Neuronal stem cell (in vitro differentiated cells): ENCODE measurements at regions not wholly inside any gene's neighbourhood (a gene's known extent, or its start where the extent isn't known, plus 50 kb on each side); places are given as distances from the start of the nearest gene placed in this dataset.

ENCODE experiments used
- DNase-seq: peaks from one replicate; pipeline ENCODE4 v3.0.0-alpha.2; 2013; ENCODE audit warnings: low spot score
- H2AFZ ChIP-seq: one replicate; pipeline ENCODE4 v1.6.1; 2013; ENCODE audit warnings: mild to moderate bottlenecking, low read length, inconsistent platforms
- H2AK5ac ChIP-seq: 2 replicates; pipeline ENCODE4 v1.6.1; 2013; ENCODE audit warnings: low read depth, mild to moderate bottlenecking, inconsistent platforms, low read length, moderate library complexity, mixed read lengths
- H2BK120ac ChIP-seq: 2 replicates; pipeline ENCODE4 v1.6.1; 2013; ENCODE audit warnings: low read depth, mild to moderate bottlenecking, inconsistent platforms, low read length, moderate library complexity, mixed read lengths
- H2BK12ac ChIP-seq: one replicate; pipeline ENCODE4 v1.6.1; 2013; ENCODE audit warnings: low read length, inconsistent platforms
- H2BK15ac ChIP-seq: 2 replicates; pipeline ENCODE4 v1.6.1; 2013; ENCODE audit warnings: mild to moderate bottlenecking, low read length, inconsistent platforms, mixed read lengths
- H2BK5ac ChIP-seq: one replicate; pipeline ENCODE4 v1.6.1; 2013; ENCODE audit warnings: inconsistent platforms, mild to moderate bottlenecking, low read length, moderate library complexity
- H3K14ac ChIP-seq: one replicate; pipeline ENCODE4 v1.6.1; 2013; ENCODE audit warnings: low read length, inconsistent platforms
- H3K18ac ChIP-seq: 2 replicates; pipeline ENCODE4 v1.6.1; 2013; ENCODE audit warnings: low read length, inconsistent platforms
- H3K23ac ChIP-seq: 2 replicates; pipeline ENCODE4 v1.6.1; 2013; ENCODE audit warnings: low read depth, mild to moderate bottlenecking, mixed read lengths, low read length, inconsistent platforms; ENCODE audit not compliant: poor library complexity
- H3K27ac ChIP-seq: replicated peaks from 3 replicates; pipeline ENCODE4 v1.5.1; 2013; ENCODE audit warnings: low read length, inconsistent platforms
- H3K27me3 ChIP-seq, 3 experiments: 2 replicates each; pipeline ENCODE4 v1.6.1; 2013; ENCODE audit warnings: low read length in 3 of 3, mild to moderate bottlenecking in 2 of 3, inconsistent platforms in 1 of 3, low read depth in 1 of 3, mixed read lengths in 1 of 3, moderate library complexity in 1 of 3; ENCODE audit not compliant: control insufficient read depth in 3 of 3, insufficient read depth in 3 of 3
- H3K36me3 ChIP-seq, 2 donors: replicated peaks in 1 of 2; 2 replicates each; pipeline ENCODE4 v1.6.1; 2013; ENCODE audit warnings: low read length in 2 of 2; ENCODE audit not compliant: control insufficient read depth in 2 of 2, insufficient read depth in 2 of 2
- H3K4ac ChIP-seq: 2 replicates; pipeline ENCODE4 v1.6.1; 2013; ENCODE audit warnings: inconsistent platforms, mild to moderate bottlenecking, low read length, moderate library complexity
- H3K4me1 ChIP-seq, 2 donors: 1 replicate in 1 of 2; 2 replicates in 1 of 2; pipeline ENCODE4 v1.6.1; 2013; ENCODE audit warnings: low read length in 2 of 2, low read depth in 1 of 2; ENCODE audit not compliant: control insufficient read depth in 2 of 2, insufficient read depth in 1 of 2
- H3K4me2 ChIP-seq: one replicate; pipeline ENCODE4 v1.6.1; 2013; ENCODE audit warnings: mild to moderate bottlenecking, low read length, inconsistent platforms; ENCODE audit not compliant: insufficient read depth, poor library complexity, severe bottlenecking
- H3K4me3 ChIP-seq, 2 donors: 2 replicates each; pipeline ENCODE4 v1.5.1; 2013; ENCODE audit warnings: low read length in 2 of 2, mild to moderate bottlenecking in 2 of 2, inconsistent platforms in 1 of 2, moderate library complexity in 1 of 2
- H3K79me1 ChIP-seq: one replicate; pipeline ENCODE4 v1.6.1; 2013; ENCODE audit warnings: low read depth, mild to moderate bottlenecking, inconsistent platforms, low read length, moderate library complexity
- H3K9ac ChIP-seq: one replicate; pipeline ENCODE4 v1.6.1; 2013; ENCODE audit warnings: mild to moderate bottlenecking, low read depth, low read length, inconsistent platforms; ENCODE audit not compliant: poor library complexity
- H3K9me3 ChIP-seq, 2 donors: replicated peaks in 1 of 2; 2 replicates each; pipeline versions ENCODE3 to v1.6.1; 2013; ENCODE audit warnings: low read length in 2 of 2, mild to moderate bottlenecking in 2 of 2, inconsistent platforms in 1 of 2, low read depth in 1 of 2, mixed read lengths in 1 of 2, moderate library complexity in 1 of 2; ENCODE audit not compliant: control insufficient read depth in 2 of 2, insufficient read depth in 1 of 2
- H4K8ac ChIP-seq: one replicate; pipeline ENCODE4 v1.6.1; 2013; ENCODE audit warnings: low read depth, mild to moderate bottlenecking, inconsistent platforms, low read length, moderate library complexity
- H4K91ac ChIP-seq: one replicate; pipeline ENCODE4 v1.6.1; 2013; ENCODE audit warnings: low read length, low read depth, mild to moderate bottlenecking, inconsistent platforms; ENCODE audit not compliant: poor library complexity
- WGBS, 2 donors: extraction: QIAGEN DNeasy Blood & Tissue Kit; methylation state at CpG; one replicate each; pipeline ENCODE4 v1.1.7; 2013; ENCODE audit warnings: missing lambda C conversion rate in 2 of 2, mixed read lengths in 1 of 2; ENCODE audit not compliant: insufficient read length in 2 of 2, insufficient replicate concordance in 1 of 2; ENCODE audit errors: extremely low coverage in 2 of 2; 5-methylcytosine and 5-hydroxymethylcytosine counted together

GRCh38 chr2:145755019-145755837 is 1235.3 kb upstream of the ZEB2 start:
- H3K79me1 ChIP-seq = no peaks in the 10 kb centered on the region
- H3K27me3 ChIP-seq = no peaks in the 10 kb centered on the region
- H3K9ac ChIP-seq = no peak overlapping the region
- H2BK5ac ChIP-seq = no peak overlapping the region
- no peak overlapping the region for H3K18ac ChIP-seq
- no peak overlapping the region for H3K4me3 ChIP-seq
- no peak overlapping the region for H2BK15ac ChIP-seq
- H3K4me2 ChIP-seq = no peak overlapping the region
- no peak overlapping the region for H2AK5ac ChIP-seq
- no peak overlapping the region for H3K4ac ChIP-seq
- H2BK12ac ChIP-seq = no peak overlapping the region
- H4K8ac ChIP-seq = no peak overlapping the region
- no peak overlapping the region for H3K14ac ChIP-seq
- H3K23ac ChIP-seq = no peak overlapping the region
- DNase-seq = no peak
- H3K36me3 ChIP-seq = no peaks in the 10 kb centered on the region
- H2AFZ ChIP-seq = no peak overlapping the region
- H4K91ac ChIP-seq = no peak overlapping the region
- peaks cover 9 to 15% of the 10 kb centered on the region in 2 donors for H3K4me1 ChIP-seq
- H2BK120ac ChIP-seq = no peak overlapping the region
- H3K27ac ChIP-seq = no peak overlapping the region
- no CpG with 5 or more reads among the region's 6 CpGs for WGBS, 2 donors
- no peaks in the 10 kb centered on the region for H3K9me3 ChIP-seq

- Histone ChIP-seq H3K36me3 (no peaks in the 10 kb centered on the region), H2BK15ac (no peak overlapping the region), H2BK5ac (no peak overlapping the region), H3K27ac (no peak overlapping the region), H2AK5ac (no peak overlapping the region), H3K14ac (no peak overlapping the region), H4K91ac (no peak overlapping the region), H3K4ac (no peak overlapping the region), H3K27me3 (no peaks in the 10 kb centered on the region), H3K79me1 (no peaks in the 10 kb centered on the region), H4K8ac (no peak overlapping the region), H2AFZ (peak overlapping the region; percentile 67), H3K4me1 (peaks cover 6 to 9% of the 10 kb centered on the region in 2 donors), H2BK12ac (no peak overlapping the region), H3K23ac (no peak overlapping the region), H3K9ac (no peak overlapping the region), H3K18ac (no peak overlapping the region), H3K4me2 (no peak overlapping the region), H3K9me3 (no peaks in the 10 kb centered on the region), H3K4me3 (no peak overlapping the region), H2BK120ac (no peak overlapping the region)
- WGBS, 2 donors = no CpG with 5 or more reads among the region's 3 CpGs
- DNase-seq = no peak
These were observed 1234.0 kb upstream of the ZEB2 start for GRCh38 chr2:145753966-145754365.

GRCh38 chr2:145753041-145753608 is 1233.2 kb upstream of the ZEB2 start:
- Histone ChIP-seq H3K9ac (no peak overlapping the region), H4K8ac (no peak overlapping the region), H3K18ac (no peak overlapping the region), H3K14ac (no peak overlapping the region), H3K23ac (no peak overlapping the region), H2BK120ac (no peak overlapping the region), H3K4me3 (no peak overlapping the region), H4K91ac (no peak overlapping the region), H3K27me3 (no peaks in the 10 kb centered on the region), H2BK15ac (no peak overlapping the region), H3K4me1 (peaks cover 6 to 9% of the 10 kb centered on the region in 2 donors), H2BK5ac (no peak overlapping the region), H2AK5ac (no peak overlapping the region), H2AFZ (peak overlapping the region; percentile 67), H3K36me3 (no peaks in the 10 kb centered on the region), H3K27ac (no peak overlapping the region), H3K79me1 (no peaks in the 10 kb centered on the region), H3K9me3 (no peaks in the 10 kb centered on the region), H2BK12ac (no peak overlapping the region), H3K4ac (no peak overlapping the region), H3K4me2 (no peak overlapping the region)
- DNase-seq = peak; percentile 29
- no CpG with 5 or more reads among the region's 6 CpGs for WGBS, 2 donors

- Histone ChIP-seq H2AFZ (peak overlapping the region; percentile 67), H3K4me2 (no peak overlapping the region), H3K79me1 (no peaks in the 10 kb centered on the region), H2BK120ac (no peak overlapping the region), H3K4me3 (no peak overlapping the region), H3K27ac (no peak overlapping the region), H3K18ac (no peak overlapping the region), H3K9me3 (no peaks in the 10 kb centered on the region), H4K8ac (no peak overlapping the region), H2BK15ac (no peak overlapping the region), H3K4me1 (peaks cover 6 to 9% of the 10 kb centered on the region in 2 donors), H3K4ac (no peak overlapping the region), H2AK5ac (no peak overlapping the region), H3K9ac (no peak overlapping the region), H3K36me3 (no peaks in the 10 kb centered on the region), H2BK5ac (no peak overlapping the region), H3K14ac (no peak overlapping the region), H4K91ac (no peak overlapping the region), H3K27me3 (no peaks in the 10 kb centered on the region), H2BK12ac (no peak overlapping the region), H3K23ac (no peak overlapping the region)
- peak; percentile 41 for DNase-seq
- no CpG with 5 or more reads among the region's 5 CpGs for WGBS, 2 donors
These were observed 1232.3 kb upstream of the ZEB2 start for GRCh38 chr2:145752091-145752806.
